ENCODE measurements at regions not wholly inside any gene's neighbourhood (a gene's known extent, or its start where the extent isn't known, plus 50 kb on each side); places are given as distances from the start of the nearest gene placed in this dataset.

- no peaks in the 10 kb centered on the region for H3K9me3 ChIP-seq (ENCODE audit: insufficient read depth, low read length)
- H3K4me1 ChIP-seq (ENCODE audit: insufficient read depth, insufficient read length): no peaks in the 10 kb centered on the region
- TF ChIP-seq SUZ12 (IDR thresholded peaks at IDR 0.05; ENCODE audit: extremely low read depth, insufficient read depth, insufficient read length) (no peak), ZNF274 (IDR thresholded peaks at IDR 0.05; ENCODE audit: low read depth, low read length) (no peak), YY1 (IDR thresholded peaks at IDR 0.05; ENCODE audit: insufficient read depth, insufficient read length) (no peak)
- no peak overlapping the region for H3K9ac ChIP-seq (ENCODE audit: insufficient read length, low read depth)
- H3K36me3 ChIP-seq (ENCODE audit: insufficient read depth, insufficient read length, low read length): no peaks in the 10 kb centered on the region
- DNase-seq (ENCODE audit: low read depth, low spot score): no peak
- no peak overlapping the region for H3K4me3 ChIP-seq (ENCODE audit: insufficient read length, low read depth)
- no peaks in the 10 kb centered on the region for H3K27me3 ChIP-seq (ENCODE audit: insufficient read depth, insufficient read length)
These were observed 443.4 kb downstream of the NTRK2 start for GRCh38 chr9:85112933-85113418.

GRCh38 chr9:85112391-85112790 lies 442.9 kb downstream of the NTRK2 start:
- no peaks in the 10 kb centered on the region for H3K4me1 ChIP-seq (ENCODE audit: insufficient read depth, insufficient read length)
- no peak overlapping the region for H3K9ac ChIP-seq (ENCODE audit: insufficient read length, low read depth)
- no peaks in the 10 kb centered on the region for H3K27me3 ChIP-seq (ENCODE audit: insufficient read depth, insufficient read length)
- H3K36me3 ChIP-seq (ENCODE audit: insufficient read depth, insufficient read length, low read length): no peaks in the 10 kb centered on the region
- no peak for TF ChIP-seq SUZ12 (IDR thresholded peaks at IDR 0.05; ENCODE audit: extremely low read depth, insufficient read depth, insufficient read length)
- TF ChIP-seq YY1 (IDR thresholded peaks at IDR 0.05; ENCODE audit: insufficient read depth, insufficient read length): no peak
- TF ChIP-seq ZNF274 (IDR thresholded peaks at IDR 0.05; ENCODE audit: low read depth, low read length): no peak
- H3K4me3 ChIP-seq (ENCODE audit: insufficient read length, low read depth): no peak overlapping the region
- no peak for DNase-seq (ENCODE audit: low read depth, low spot score)
- H3K9me3 ChIP-seq (ENCODE audit: insufficient read depth, low read length): no peaks in the 10 kb centered on the region

- DNase-seq (ENCODE audit: low read depth, low spot score): no peak
- Histone ChIP-seq H3K27me3 (ENCODE audit: insufficient read depth, insufficient read length) (no peaks in the 10 kb centered on the region), H3K4me1 (ENCODE audit: insufficient read depth, insufficient read length) (no peaks in the 10 kb centered on the region), H3K9me3 (ENCODE audit: insufficient read depth, low read length) (no peaks in the 10 kb centered on the region), H3K4me3 (ENCODE audit: insufficient read length, low read depth) (no peak overlapping the region), H3K36me3 (ENCODE audit: insufficient read depth, insufficient read length, low read length) (no peaks in the 10 kb centered on the region), H3K9ac (ENCODE audit: insufficient read length, low read depth) (no peak overlapping the region)
- TF ChIP-seq SUZ12 (IDR thresholded peaks at IDR 0.05; ENCODE audit: extremely low read depth, insufficient read depth, insufficient read length) (no peak), YY1 (IDR thresholded peaks at IDR 0.05; ENCODE audit: insufficient read depth, insufficient read length) (no peak), ZNF274 (IDR thresholded peaks at IDR 0.05; ENCODE audit: low read depth, low read length) (no peak)
These were observed 439.2 kb downstream of the NTRK2 start for GRCh38 chr9:85108746-85109145.

- no peaks in the 10 kb centered on the region for H3K36me3 ChIP-seq (ENCODE audit: insufficient read depth, insufficient read length, low read length)
- H3K9me3 ChIP-seq (ENCODE audit: insufficient read depth, low read length): no peaks in the 10 kb centered on the region
- H3K4me3 ChIP-seq (ENCODE audit: insufficient read length, low read depth): no peak overlapping the region
- no peak overlapping the region for H3K9ac ChIP-seq (ENCODE audit: insufficient read length, low read depth)
- H3K27me3 ChIP-seq (ENCODE audit: insufficient read depth, insufficient read length): no peaks in the 10 kb centered on the region
- DNase-seq (ENCODE audit: low read depth, low spot score): no peak
- H3K4me1 ChIP-seq (ENCODE audit: insufficient read depth, insufficient read length): no peaks in the 10 kb centered on the region
- TF ChIP-seq ZNF274 (IDR thresholded peaks at IDR 0.05; ENCODE audit: low read depth, low read length): no peak
- no peak for TF ChIP-seq SUZ12 (IDR thresholded peaks at IDR 0.05; ENCODE audit: extremely low read depth, insufficient read depth, insufficient read length)
These were observed 438.7 kb downstream of the NTRK2 start for GRCh38 chr9:85108229-85108628.

- Histone ChIP-seq H3K36me3 (ENCODE audit: insufficient read depth, insufficient read length, low read length) (no peaks in the 10 kb centered on the region), H3K9ac (ENCODE audit: insufficient read length, low read depth) (no peak overlapping the region), H3K4me1 (ENCODE audit: insufficient read depth, insufficient read length) (no peaks in the 10 kb centered on the region), H3K27me3 (ENCODE audit: insufficient read depth, insufficient read length) (no peaks in the 10 kb centered on the region), H3K4me3 (ENCODE audit: insufficient read length, low read depth) (no peak overlapping the region), H3K9me3 (ENCODE audit: insufficient read depth, low read length) (no peaks in the 10 kb centered on the region)
- no peak for DNase-seq (ENCODE audit: low read depth, low spot score)
- no peak for TF ChIP-seq YY1 (IDR thresholded peaks at IDR 0.05; ENCODE audit: insufficient read depth, insufficient read length)
- TF ChIP-seq ZNF274 (IDR thresholded peaks at IDR 0.05; ENCODE audit: low read depth, low read length): no peak
- TF ChIP-seq SUZ12 (IDR thresholded peaks at IDR 0.05; ENCODE audit: extremely low read depth, insufficient read depth, insufficient read length): no peak
These were observed 419.9 kb downstream of the NTRK2 start for GRCh38 chr9:85089188-85089969.

- H3K27me3 ChIP-seq (ENCODE audit: insufficient read depth, insufficient read length): no peaks in the 10 kb centered on the region
These were observed 412.4 kb downstream of the NTRK2 start for GRCh38 chr9:85081963-85082362.

GRCh38 chr9:85079349-85079748 lies 409.8 kb downstream of the NTRK2 start:
- no peaks in the 10 kb centered on the region for H3K9me3 ChIP-seq (ENCODE audit: insufficient read depth, low read length)
- no peak overlapping the region for H3K9ac ChIP-seq (ENCODE audit: insufficient read length, low read depth)
- H3K4me1 ChIP-seq (ENCODE audit: insufficient read depth, insufficient read length): no peaks in the 10 kb centered on the region
- H3K4me3 ChIP-seq (ENCODE audit: insufficient read length, low read depth): no peak overlapping the region
- no peaks in the 10 kb centered on the region for H3K36me3 ChIP-seq (ENCODE audit: insufficient read depth, insufficient read length, low read length)
- no peak for DNase-seq (ENCODE audit: low read depth, low spot score)
- H3K27me3 ChIP-seq (ENCODE audit: insufficient read depth, insufficient read length): no peaks in the 10 kb centered on the region
- TF ChIP-seq ZNF274 (IDR thresholded peaks at IDR 0.05; ENCODE audit: low read depth, low read length) (no peak), SUZ12 (IDR thresholded peaks at IDR 0.05; ENCODE audit: extremely low read depth, insufficient read depth, insufficient read length) (no peak), YY1 (IDR thresholded peaks at IDR 0.05; ENCODE audit: insufficient read depth, insufficient read length) (no peak)

More at GRCh38 chr9:85081963-85082362, 412.4 kb downstream of the NTRK2 start:
- no peak overlapping the region for H3K9ac ChIP-seq (ENCODE audit: insufficient read length, low read depth)
- no peaks in the 10 kb centered on the region for H3K4me1 ChIP-seq (ENCODE audit: insufficient read depth, insufficient read length)
- DNase-seq (ENCODE audit: low read depth, low spot score): no peak
- H3K36me3 ChIP-seq (ENCODE audit: insufficient read depth, insufficient read length, low read length): no peaks in the 10 kb centered on the region
- TF ChIP-seq ZNF274 (IDR thresholded peaks at IDR 0.05; ENCODE audit: low read depth, low read length) (no peak), YY1 (IDR thresholded peaks at IDR 0.05; ENCODE audit: insufficient read depth, insufficient read length) (no peak), SUZ12 (IDR thresholded peaks at IDR 0.05; ENCODE audit: extremely low read depth, insufficient read depth, insufficient read length) (no peak)
- H3K4me3 ChIP-seq (ENCODE audit: insufficient read length, low read depth): no peak overlapping the region
- no peaks in the 10 kb centered on the region for H3K9me3 ChIP-seq (ENCODE audit: insufficient read depth, low read length)

Data from NT2/D1 (cell line).